H9 (cell line): ENCODE measurements at regions not wholly inside any gene's neighbourhood (a gene's known extent, or its start where the extent isn't known, plus 50 kb on each side); places are given as distances from the start of the nearest gene placed in this dataset.

Experiments
- DNase-seq: peaks from one replicate; pipeline ENCODE4 v3.0.0-alpha.2; 2017
- H2AFZ ChIP-seq: one replicate; pipeline ENCODE4 v1.6.1; 2013; ENCODE audit warnings: mild to moderate bottlenecking, low read length, control low read depth, moderate library complexity
- H2AK5ac ChIP-seq: 2 replicates; pipeline ENCODE4 v1.6.1; 2013; ENCODE audit warnings: low read length, control low read depth, mixed read lengths; ENCODE audit not compliant: insufficient read length
- H2BK120ac ChIP-seq: one replicate; pipeline ENCODE4 v1.6.1; 2013; ENCODE audit warnings: low read depth, mild to moderate bottlenecking, low read length, control low read depth, inconsistent platforms; ENCODE audit not compliant: poor library complexity, severe bottlenecking
- H2BK12ac ChIP-seq: 2 replicates; pipeline ENCODE4 v1.6.1; 2013; ENCODE audit warnings: low read length, control low read depth, mixed read lengths, low read depth; ENCODE audit not compliant: insufficient read length
- H2BK15ac ChIP-seq: 2 replicates; pipeline ENCODE4 v1.6.1; 2013; ENCODE audit warnings: low read depth, low read length, control low read depth
- H2BK20ac ChIP-seq: one replicate; pipeline ENCODE4 v1.6.1; 2013; ENCODE audit warnings: low read depth, mild to moderate bottlenecking, low read length, control low read depth, inconsistent platforms; ENCODE audit not compliant: poor library complexity, severe bottlenecking
- H2BK5ac ChIP-seq: 2 replicates; pipeline ENCODE4 v1.6.1; 2013; ENCODE audit warnings: low read length, control low read depth, mixed read lengths; ENCODE audit not compliant: insufficient read length
- H3K14ac ChIP-seq: 2 replicates; pipeline ENCODE4 v1.6.1; 2013; ENCODE audit warnings: low read length, control low read depth; ENCODE audit not compliant: insufficient read depth
- H3K18ac ChIP-seq: 2 replicates; pipeline ENCODE4 v1.6.1; 2013; ENCODE audit warnings: low read depth, mild to moderate bottlenecking, mixed read lengths, low read length, control low read depth; ENCODE audit not compliant: insufficient read length
- H3K23ac ChIP-seq: 2 replicates; pipeline ENCODE4 v1.6.1; 2013; ENCODE audit warnings: low read length, control low read depth, mixed read lengths, low read depth; ENCODE audit not compliant: insufficient read length
- H3K23me2 ChIP-seq: 2 replicates; pipeline ENCODE4 v1.6.1; 2013; ENCODE audit warnings: low read depth, mild to moderate bottlenecking, mixed read lengths, low read length, control low read depth; ENCODE audit not compliant: insufficient read length, poor library complexity, severe bottlenecking
- H3K27ac ChIP-seq: 2 replicates; pipeline ENCODE4 v1.5.1; 2013; ENCODE audit warnings: low read length, control low read depth, mixed read lengths, low read depth; ENCODE audit not compliant: insufficient read length
- H3K27me3 ChIP-seq: 2 replicates; pipeline ENCODE4 v1.6.1; 2013; ENCODE audit warnings: low read length, control low read depth, inconsistent platforms; ENCODE audit not compliant: insufficient read depth
- H3K4ac ChIP-seq: 2 replicates; pipeline ENCODE4 v1.6.1; 2013; ENCODE audit warnings: low read depth, mild to moderate bottlenecking, control low read depth, inconsistent platforms, low read length, moderate library complexity
- H3K4me1 ChIP-seq: 2 replicates; pipeline ENCODE4 v1.6.1; 2013; ENCODE audit warnings: low read length, control low read depth, inconsistent platforms; ENCODE audit not compliant: insufficient read depth
- H3K4me2 ChIP-seq: 2 replicates; pipeline ENCODE4 v1.6.1; 2013; ENCODE audit warnings: low read length, control low read depth, mixed read lengths; ENCODE audit not compliant: insufficient read length, insufficient read depth
- H3K56ac ChIP-seq: 2 replicates; pipeline ENCODE4 v1.6.1; 2013; ENCODE audit warnings: low read depth, mild to moderate bottlenecking, mixed read lengths, low read length, control low read depth; ENCODE audit not compliant: insufficient read length
- H3K79me1 ChIP-seq: 2 replicates; pipeline ENCODE4 v1.6.1; 2013; ENCODE audit warnings: low read depth, mild to moderate bottlenecking, moderate library complexity, low read length, control low read depth, inconsistent platforms; ENCODE audit not compliant: insufficient read depth, poor library complexity, severe bottlenecking
- H3K79me2 ChIP-seq: 2 replicates; pipeline ENCODE4 v1.6.1; 2013; ENCODE audit warnings: low read length, control low read depth, inconsistent platforms; ENCODE audit not compliant: insufficient read depth
- H3K9ac ChIP-seq: 2 replicates; pipeline ENCODE4 v1.6.1; 2013; ENCODE audit warnings: low read length, control low read depth, mixed read lengths; ENCODE audit not compliant: insufficient read length; ENCODE audit errors: extremely low read depth
- H3K9me3 ChIP-seq: one replicate; pipeline ENCODE4 v1.6.1; 2013; ENCODE audit warnings: low read depth, low read length, inconsistent platforms; ENCODE audit not compliant: control insufficient read depth
- H3T11ph ChIP-seq: one replicate; pipeline ENCODE4 v1.6.1; 2013; ENCODE audit warnings: mild to moderate bottlenecking, low read length, control low read depth, inconsistent platforms
- H4K20me1 ChIP-seq: one replicate; pipeline ENCODE4 v1.6.1; 2013; ENCODE audit not compliant: control insufficient read depth, insufficient read length, insufficient read depth
- H4K5ac ChIP-seq: 2 replicates; pipeline ENCODE4 v1.6.1; 2013; ENCODE audit warnings: low read depth, mild to moderate bottlenecking, mixed read lengths, low read length, control low read depth; ENCODE audit not compliant: insufficient read length
- H4K8ac ChIP-seq: replicated peaks from 2 replicates; pipeline ENCODE4 v1.6.1; 2013; ENCODE audit warnings: low read length, control low read depth, mixed read lengths, low read depth; ENCODE audit not compliant: insufficient read length
- H4K91ac ChIP-seq: 2 replicates; pipeline ENCODE4 v1.6.1; 2013; ENCODE audit warnings: low read depth, mild to moderate bottlenecking, moderate library complexity, mixed read lengths, low read length, control low read depth; ENCODE audit not compliant: insufficient read length
- H3K27ac Mint-ChIP-seq, 3 experiments: 2 replicates in 2 of 3; 3 replicates in 1 of 3; pipeline ENCODE4 v1.8.0; 2020 to 2021; ENCODE audit warnings: mixed read lengths in 3 of 3, mild to moderate bottlenecking in 1 of 3, moderate library complexity in 1 of 3
- H3K27me3 Mint-ChIP-seq: 2 replicates; pipeline ENCODE4 v1.8.0; 2021; ENCODE audit warnings: low read depth, mild to moderate bottlenecking, moderate library complexity, mixed read lengths
- H3K36me3 Mint-ChIP-seq, 3 experiments: 2 replicates in 2 of 3; 3 replicates in 1 of 3; pipeline ENCODE4 v1.8.0; 2020 to 2021; ENCODE audit warnings: low read depth in 3 of 3, mixed read lengths in 3 of 3; ENCODE audit not compliant: insufficient read depth in 1 of 3
- H3K4me1 Mint-ChIP-seq, 2 experiments: 2 replicates each; pipeline ENCODE4 v1.8.0; 2020; ENCODE audit warnings: mixed read lengths in 2 of 2
- H3K4me3 Mint-ChIP-seq, 2 experiments: 2 replicates in 1 of 2; 3 replicates in 1 of 2; pipeline ENCODE4 v1.8.0; 2020 to 2021; ENCODE audit warnings: mild to moderate bottlenecking in 2 of 2, mixed read lengths in 2 of 2, moderate library complexity in 1 of 2
- H3K9me3 Mint-ChIP-seq, 2 experiments: 2 replicates in 1 of 2; 3 replicates in 1 of 2; pipeline ENCODE4 v1.8.0; 2020; ENCODE audit warnings: mild to moderate bottlenecking in 2 of 2, mixed read lengths in 2 of 2, moderate library complexity in 1 of 2
- CTCF ChIP-seq: fragments of 200-600 bp; sonication (generic); conservative IDR thresholded peaks from 3 replicates; pipeline ENCODE4 v1.8.0; 2021; ENCODE audit warnings: antibody characterized with exemption, mild to moderate bottlenecking
- WGBS: extraction: QIAGEN DNeasy Blood & Tissue Kit; methylation state at CpG from one replicate; pipeline ENCODE4 v1.1.7; 2013; ENCODE audit warnings: missing lambda C conversion rate, low lambda C conversion rate, mixed read lengths; ENCODE audit not compliant: insufficient read length; ENCODE audit errors: extremely low coverage; 5-methylcytosine and 5-hydroxymethylcytosine counted together

DNA sequence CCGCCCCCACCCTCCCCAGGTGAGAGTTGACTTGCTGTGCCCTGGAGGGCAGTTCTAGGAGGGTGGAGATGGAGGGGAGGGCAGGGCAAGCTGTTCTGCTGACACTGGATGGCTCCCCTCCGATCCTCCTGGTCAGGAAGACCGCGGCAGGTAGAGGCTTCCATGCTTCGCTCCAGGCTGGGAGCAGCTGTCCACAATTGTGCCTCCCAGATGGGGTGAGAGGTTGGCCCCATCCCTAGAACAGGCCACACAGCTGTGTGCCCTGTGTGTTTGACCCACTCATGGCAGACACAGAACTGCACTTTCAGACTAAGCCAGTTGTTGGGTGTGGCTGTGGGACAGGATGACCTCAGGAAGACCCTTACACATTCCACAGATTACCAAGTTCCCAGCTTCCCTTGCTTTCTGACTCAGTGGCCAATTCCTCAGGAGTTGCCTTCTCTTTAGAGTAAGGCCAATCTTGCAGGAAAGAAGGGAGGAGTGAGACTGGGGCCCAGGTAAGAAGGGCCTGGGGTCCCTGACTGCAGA, 72.1 kb upstream of the HSPA9 start:
- H3K4me1 ChIP-seq = peaks cover 7% of the 10 kb centered on the region
- no peaks in the 10 kb centered on the region for H3K79me1 ChIP-seq
- H3K9me3 ChIP-seq = no peaks in the 10 kb centered on the region
- WGBS = no CpG with 5 or more reads among the region's 5 CpGs
- H3K23me2 ChIP-seq = no peaks in the 10 kb centered on the region
- no peak overlapping the region for H4K91ac ChIP-seq
- H3K27me3 ChIP-seq = no peaks in the 10 kb centered on the region
- H3T11ph ChIP-seq = no peak overlapping the region
- H3K27me3 Mint-ChIP-seq = no peaks in the 10 kb centered on the region
- H2BK5ac ChIP-seq = no peak overlapping the region
- H4K20me1 ChIP-seq = no peaks in the 10 kb centered on the region
- no peak for TF ChIP-seq CTCF
- H3K56ac ChIP-seq = no peak overlapping the region
- no peak for DNase-seq
- no peak overlapping the region for H2BK20ac ChIP-seq
- no peak overlapping the region for H2BK120ac ChIP-seq
- H3K14ac ChIP-seq = no peak overlapping the region
- no peak overlapping the region for H2AFZ ChIP-seq
- no peak overlapping the region for H2AK5ac ChIP-seq
- H3K4ac ChIP-seq = no peak overlapping the region
- H4K8ac ChIP-seq = no peak overlapping the region
- no peak overlapping the region for H4K5ac ChIP-seq
- H3K36me3 Mint-ChIP-seq = no peaks in the 10 kb centered on the region
- no peak overlapping the region for H3K18ac ChIP-seq
- H3K9me3 Mint-ChIP-seq = no peaks in the 10 kb centered on the region
- H3K9ac ChIP-seq = no peak overlapping the region
- H3K4me3 Mint-ChIP-seq = no peak overlapping the region
- no peak overlapping the region for H3K23ac ChIP-seq
- H3K4me1 Mint-ChIP-seq = peaks cover 45 to 63% of the 10 kb centered on the region in 2 experiments
- no peak overlapping the region for H2BK12ac ChIP-seq
- no peak overlapping the region for H2BK15ac ChIP-seq
- H3K79me2 ChIP-seq = no peaks in the 10 kb centered on the region
- H3K4me2 ChIP-seq = no peak overlapping the region
- H3K27ac ChIP-seq = no peak overlapping the region
- H3K27ac Mint-ChIP-seq = no peak overlapping the region
